Ovary (tissue), 7 donors: ENCODE measurements at regions not wholly inside any gene's neighbourhood (a gene's known extent, or its start where the extent isn't known, plus 50 kb on each side); places are given as distances from the start of the nearest gene placed in this dataset.

Experiments
- DNase-seq, 5 donors: peaks; one replicate each; pipeline ENCODE4 v3.0.0-alpha.2; 2019 to 2020
- H3K27ac ChIP-seq, 2 donors: fragments of 200-600 bp; one replicate each; pipeline versions ENCODE4 v1.5.1 to v1.8.0; 2019 to 2022
- H3K27me3 ChIP-seq: fragments of 200-600 bp; one replicate; pipeline ENCODE4 v1.8.0; 2022
- H3K36me3 ChIP-seq: fragments of 200-600 bp; sonication (generic); one replicate; pipeline ENCODE4 v1.5.1; 2019
- H3K4me1 ChIP-seq: one replicate; pipeline ENCODE4 v1.8.1; 2013; ENCODE audit warnings: mild to moderate bottlenecking, moderate library complexity; ENCODE audit not compliant: insufficient read depth
- H3K4me3 ChIP-seq: fragments of 200-600 bp; sonication (generic); one replicate; pipeline ENCODE4 v1.5.1; 2017
- H3K9me3 ChIP-seq, 2 donors: fragments of 200-600 bp in 1 of 2; sonication (generic) in 1 of 2; one replicate each; pipeline versions ENCODE4 v1.5.1 to v1.8.1; 2013 to 2019; ENCODE audit warnings: mild to moderate bottlenecking in 1 of 2, moderate library complexity in 1 of 2
- CTCF ChIP-seq, 3 donors: fragments of 450-650 bp in 2 of 3; fragments of 200-600 bp in 1 of 3; IDR thresholded peaks; one replicate each; pipeline versions ENCODE4 v1.5.1 to v1.8.0; 2016 to 2022; ENCODE audit warnings: antibody characterized with exemption in 3 of 3, mild to moderate bottlenecking in 1 of 3
- EP300 ChIP-seq: sonication (generic); formaldehyde crosslinking; IDR thresholded peaks from one replicate; pipeline ENCODE4 v1.6.1; 2017; ENCODE audit warnings: antibody characterized with exemption
- POLR2A ChIP-seq: fragments of 450-650 bp; IDR thresholded peaks from one replicate; pipeline ENCODE4 v1.6.1; 2017; ENCODE audit warnings: antibody characterized with exemption, mild to moderate bottlenecking, moderate library complexity
- WGBS, 3 donors: extraction: QIAGEN DNeasy Blood & Tissue Kit in 1 of 3; methylation state at CpG; one replicate each; pipeline versions ENCODE4 v1.1.5 to v1.1.7; 2013 to 2017; 5-methylcytosine and 5-hydroxymethylcytosine counted together
- intact Hi-C, 4 donors: fragments of 100-400 bp; cut with DNase I; formaldehyde crosslinking; loops; one replicate each; pipeline versions ENCODE4 v1.11.0 to v1.15.1; 2022 to 2023
- donor health status: DM: no; HTN: no; CAD: no; lungs with moderate emphysema.
- donor health status: DM: no; HTN: no; CAD: no.
- donor health status: Bipolar disorder and iron deficiency.
- donor health status: DM: no; HTN: no; CAD: no.
- donor health status: DM: yes; HTN: yes; CAD: no.

DNA sequence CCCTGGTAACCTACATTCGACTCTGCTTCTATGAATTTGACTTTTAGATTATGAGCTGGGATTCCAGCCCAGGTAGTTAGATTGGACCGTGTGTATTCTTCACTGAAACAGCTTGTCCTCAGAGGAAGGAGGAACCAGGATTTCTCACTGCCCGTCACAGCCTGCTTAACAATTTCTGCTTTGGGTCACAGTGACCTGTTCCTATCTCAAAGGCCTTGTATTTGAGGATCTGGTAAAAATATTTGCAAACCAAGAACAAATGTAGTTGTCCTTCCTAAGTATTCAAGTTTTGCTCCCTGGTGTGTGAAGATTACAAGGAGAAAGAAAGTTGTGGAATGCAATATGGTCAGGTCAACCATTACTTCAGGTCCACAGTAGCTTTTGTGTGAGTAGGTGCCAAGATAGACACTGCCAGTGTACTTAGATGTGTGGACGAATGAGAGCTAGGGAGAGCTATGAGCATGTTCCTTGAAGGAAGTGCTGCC lies 55.1 kb downstream of the KIF4B start:
- intact Hi-C loops = no loop called here
- H3K9me3 ChIP-seq = no peaks in the 10 kb centered on the region
- no peaks in the 10 kb centered on the region for H3K27me3 ChIP-seq
- H3K4me1 ChIP-seq = peaks cover 9% of the 10 kb centered on the region
- TF ChIP-seq CTCF (IDR thresholded peaks at IDR 0.05) (no peak), EP300 (no peak), POLR2A (no peak)
- DNase-seq = no peak
- H3K36me3 ChIP-seq = no peaks in the 10 kb centered on the region
- 4 to 12% (median 7%) methylated on average over 4 of the region's 4 CpGs for WGBS, 3 donors
- no peak overlapping the region for H3K27ac ChIP-seq
- H3K4me3 ChIP-seq = no peak overlapping the region

- Histone ChIP-seq H3K36me3 (no peaks in the 10 kb centered on the region), H3K9me3 (no peaks in the 10 kb centered on the region), H3K27me3 (no peaks in the 10 kb centered on the region), H3K4me1 (peaks cover 9% of the 10 kb centered on the region), H3K4me3 (no peak overlapping the region), H3K27ac (no peak overlapping the region)
- intact Hi-C loops = no loop called here
- TF ChIP-seq EP300 = no peak
- no peak for TF ChIP-seq CTCF (IDR thresholded peaks at IDR 0.05)
- no peak for TF ChIP-seq POLR2A
- DNase-seq = no peak
- 82 to 91% (median 87%) methylated on average over 3 of the region's 3 CpGs for WGBS, 3 donors
Measured at GRCh38 chr5:155069961-155070360, 56.4 kb downstream of the KIF4B start.

DNA sequence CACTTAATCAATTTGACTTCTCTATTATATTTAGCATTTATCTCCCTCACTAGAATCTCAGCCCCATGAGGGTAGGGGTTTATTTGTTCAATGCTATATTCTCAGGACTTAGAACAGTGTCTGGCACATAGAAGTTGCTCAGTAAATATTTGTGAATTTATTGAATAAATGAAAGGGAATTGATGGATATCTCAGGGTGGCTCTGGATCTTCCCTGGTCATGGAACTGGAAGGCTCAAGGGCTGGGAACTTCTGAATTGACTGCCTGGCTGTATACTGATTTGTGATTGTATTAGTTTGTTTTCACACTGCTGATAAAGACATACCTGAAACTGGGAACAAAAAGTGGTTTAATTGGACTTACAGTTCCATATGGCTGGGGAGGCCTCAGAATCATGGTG lies 57.2 kb downstream of the KIF4B start:
- H3K27me3 ChIP-seq = no peaks in the 10 kb centered on the region
- no peak overlapping the region for H3K27ac ChIP-seq
- TF ChIP-seq EP300 (no peak), POLR2A (no peak), CTCF (IDR thresholded peaks at IDR 0.05) (no peak)
- H3K9me3 ChIP-seq = no peaks in the 10 kb centered on the region
- peaks cover 9% of the 10 kb centered on the region for H3K4me1 ChIP-seq
- H3K36me3 ChIP-seq = no peaks in the 10 kb centered on the region
- no peak for DNase-seq
- no peak overlapping the region for H3K4me3 ChIP-seq
- intact Hi-C loops = no loop called here

DNA sequence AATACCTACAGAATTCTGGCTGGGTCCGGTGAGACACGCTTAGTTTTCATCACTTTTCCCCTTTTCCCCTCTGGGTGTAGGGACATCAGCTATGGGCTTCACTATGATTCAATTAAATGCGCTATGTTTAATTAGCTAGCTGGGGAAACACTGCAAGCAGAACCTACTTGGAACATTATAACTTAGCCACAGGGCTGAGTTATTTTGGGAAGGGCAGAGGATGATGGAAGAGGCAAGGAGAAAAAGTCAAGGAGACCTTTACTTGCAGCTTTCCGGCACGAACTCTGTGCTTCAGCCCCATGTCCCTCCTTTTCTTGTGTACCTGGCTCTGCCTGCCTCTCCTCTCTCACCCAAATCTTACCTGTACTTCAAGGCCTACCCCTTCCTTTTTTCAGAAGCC lies 62.8 kb downstream of the KIF4B start:
- Histone ChIP-seq H3K27me3 (no peaks in the 10 kb centered on the region), H3K9me3 (no peaks in the 10 kb centered on the region), H3K36me3 (no peaks in the 10 kb centered on the region), H3K4me3 (no peak overlapping the region), H3K27ac (no peak overlapping the region), H3K4me1 (peaks cover 1% of the 10 kb centered on the region)
- intact Hi-C loops = no loop called here
- DNase-seq = no peak
- WGBS, 3 donors = 94 to 96% (median 94%) methylated on average over 5 of the region's 5 CpGs
- TF ChIP-seq EP300 = no peak
- no peak for TF ChIP-seq CTCF (IDR thresholded peaks at IDR 0.05)
- no peak for TF ChIP-seq POLR2A

- Histone ChIP-seq H3K36me3 (no peaks in the 10 kb centered on the region), H3K9me3 (no peaks in the 10 kb centered on the region), H3K4me1 (peaks cover 2% of the 10 kb centered on the region), H3K27me3 (no peaks in the 10 kb centered on the region), H3K27ac (no peak overlapping the region), H3K4me3 (no peak overlapping the region)
- DNase-seq = no peak
- intact Hi-C loops = no loop called here
- 86 to 92% (median 91%) methylated on average over 3 of the region's 3 CpGs for WGBS, 3 donors
- no peak for TF ChIP-seq CTCF (IDR thresholded peaks at IDR 0.05)
- TF ChIP-seq POLR2A = no peak
- no peak for TF ChIP-seq EP300
Measured at GRCh38 chr5:155079698-155080097, 66.1 kb downstream of the KIF4B start.
